HEK293 (cell line): ENCODE measurements at regions not wholly inside any gene's neighbourhood (a gene's known extent, or its start where the extent isn't known, plus 50 kb on each side); places are given as distances from the start of the nearest gene placed in this dataset.
"Not testable (repeated sequence)": the region's sequence is repeated elsewhere in the genome, so short reads cannot be mapped to it uniquely, and the experiment has no call there.

Experiments
- CTCF ChIA-PET: fragments of 350-600 bp; formaldehyde crosslinking; extraction: SDS; loops from one replicate; lab custom pipeline; 2021; ENCODE audit warnings: antibody characterized with exemption; lab: Yijun Ruan, JAX
- POLR2A ChIA-PET: fragments of 300-600 bp; formaldehyde crosslinking; extraction: SDS; loops from one replicate; lab custom pipeline; 2020; ENCODE audit warnings: antibody characterized with exemption, inconsistent platforms; lab: Yijun Ruan, JAX
- H3K27ac ChIP-seq: fragments of 200-500 bp; sonication (Bioruptor generic); 2 replicates; pipeline ENCODE4 v1.5.1; 2014; ENCODE audit warnings: low read depth, low read length, control low read depth, inconsistent platforms; ENCODE audit errors: extremely low read depth
- H3K36me3 ChIP-seq, 2 experiments: fragments of 200-500 bp in 1 of 2; sonication (Bioruptor generic) in 1 of 2; 1 replicate in 1 of 2; 2 replicates in 1 of 2; pipeline ENCODE4 v1.5.1; 2014 to 2017; ENCODE audit warnings: inconsistent platforms in 2 of 2, low read length in 2 of 2; ENCODE audit not compliant: control insufficient read depth in 2 of 2, insufficient read depth in 1 of 2
- H3K4me1 ChIP-seq: fragments of 200-500 bp; sonication (Bioruptor generic); 2 replicates; pipeline ENCODE4 v1.5.1; 2014; ENCODE audit warnings: mild to moderate bottlenecking, low read length, inconsistent platforms; ENCODE audit not compliant: control insufficient read depth, insufficient read depth
- H3K4me3 ChIP-seq: 2 replicates; pipeline ENCODE4 v1.5.1; 2011; ENCODE audit warnings: low read depth, mild to moderate bottlenecking, control low read depth, low read length, moderate library complexity
- H3K9me3 ChIP-seq: fragments of 200-500 bp; sonication (Bioruptor generic); 2 replicates; pipeline ENCODE4 v1.5.1; 2014; ENCODE audit warnings: low read depth, low read length, inconsistent platforms; ENCODE audit not compliant: control insufficient read depth, insufficient read depth
- GFI1B ChIP-seq: fragments of 450-650 bp; formaldehyde crosslinking; IDR thresholded peaks from 2 replicates; pipeline ENCODE4 v1.5.1; 2016; ENCODE audit warnings: missing biosample characterization, missing genetic modification characterization
- GLIS2 ChIP-seq: fragments of 450-650 bp; formaldehyde crosslinking; IDR thresholded peaks from 2 replicates; pipeline ENCODE4 v1.5.1; 2016; ENCODE audit warnings: missing biosample characterization, missing genetic modification characterization
- IKZF3 ChIP-seq: fragments of 450-650 bp; IDR thresholded peaks from 2 replicates; pipeline ENCODE4 v1.5.0; 2018; ENCODE audit warnings: missing biosample characterization, mild to moderate bottlenecking, missing genetic modification characterization, moderate library complexity
- PRDM1 ChIP-seq: fragments of 450-650 bp; formaldehyde crosslinking; IDR thresholded peaks from 2 replicates; pipeline ENCODE4; 2016; ENCODE audit warnings: missing biosample characterization, missing genetic modification characterization
- REPIN1 ChIP-seq: fragments of 450-650 bp; formaldehyde crosslinking; IDR thresholded peaks from 2 replicates; pipeline ENCODE4 v1.5.1; 2017; ENCODE audit warnings: missing biosample characterization, missing genetic modification characterization, low read depth
- ZBTB21 ChIP-seq: fragments of 450-650 bp; formaldehyde crosslinking; IDR thresholded peaks from 2 replicates; pipeline ENCODE4 v1.5.1; 2017; ENCODE audit warnings: missing biosample characterization, missing genetic modification characterization
- ZBTB7A ChIP-seq: fragments of 450-650 bp; formaldehyde crosslinking; IDR thresholded peaks from 2 replicates; pipeline ENCODE4 v1.5.1; 2016; ENCODE audit warnings: low read depth, missing biosample characterization, missing genetic modification characterization
- ZFP37 ChIP-seq: fragments of 450-650 bp; formaldehyde crosslinking; IDR thresholded peaks from 2 replicates; pipeline ENCODE4 v1.5.1; 2016; ENCODE audit warnings: missing biosample characterization, missing genetic modification characterization
- ZIC2 ChIP-seq: fragments of 450-650 bp; formaldehyde crosslinking; IDR thresholded peaks from 2 replicates; pipeline ENCODE4 v1.5.1; 2016; ENCODE audit warnings: missing biosample characterization, missing genetic modification characterization
- ZNF121 ChIP-seq: fragments of 450-650 bp; formaldehyde crosslinking; IDR thresholded peaks from 2 replicates; pipeline ENCODE4 v1.5.1; 2016; ENCODE audit warnings: missing biosample characterization, missing genetic modification characterization
- ZNF19 ChIP-seq: fragments of 450-650 bp; formaldehyde crosslinking; IDR thresholded peaks from 2 replicates; pipeline ENCODE4; 2016; ENCODE audit warnings: missing biosample characterization, missing genetic modification characterization, low read depth
- ZNF239 ChIP-seq: fragments of 450-650 bp; formaldehyde crosslinking; IDR thresholded peaks from 2 replicates; pipeline ENCODE4 v1.5.1; 2016; ENCODE audit warnings: missing biosample characterization, missing genetic modification characterization
- ZNF510 ChIP-seq: fragments of 450-650 bp; formaldehyde crosslinking; IDR thresholded peaks from 2 replicates; pipeline ENCODE4 v1.5.1; 2018; ENCODE audit warnings: mild to moderate bottlenecking, missing genetic modification characterization, missing biosample characterization; ENCODE audit not compliant: insufficient replicate concordance
- ZNF658 ChIP-seq: fragments of 450-650 bp; formaldehyde crosslinking; IDR thresholded peaks from 2 replicates; pipeline ENCODE4; 2016; ENCODE audit warnings: missing biosample characterization, missing genetic modification characterization
- ZNF664 ChIP-seq: fragments of 450-650 bp; formaldehyde crosslinking; IDR thresholded peaks from 2 replicates; pipeline ENCODE4 v1.5.1; 2016; ENCODE audit warnings: missing biosample characterization, missing genetic modification characterization
- ZNF776 ChIP-seq: fragments of 450-650 bp; formaldehyde crosslinking; IDR thresholded peaks from 2 replicates; pipeline ENCODE4 v1.5.0; 2017; ENCODE audit warnings: missing biosample characterization, missing genetic modification characterization, borderline replicate concordance
- ZNF837 ChIP-seq: fragments of 450-650 bp; formaldehyde crosslinking; IDR thresholded peaks from 2 replicates; pipeline ENCODE4 v1.5.1; 2016; ENCODE audit warnings: missing biosample characterization, missing genetic modification characterization
- TF ChIP-seq, protein P1 (sequence below): fragments of 450-650 bp; formaldehyde crosslinking; IDR thresholded peaks from 2 replicates; pipeline ENCODE4 v1.5.1; 2017; ENCODE audit warnings: missing biosample characterization, missing genetic modification characterization
- TF ChIP-seq, protein P2 (sequence below): fragments of 450-650 bp; formaldehyde crosslinking; IDR thresholded peaks from 2 replicates; pipeline ENCODE4 v1.5.1; 2016; ENCODE audit warnings: missing biosample characterization, missing genetic modification characterization

DNA sequence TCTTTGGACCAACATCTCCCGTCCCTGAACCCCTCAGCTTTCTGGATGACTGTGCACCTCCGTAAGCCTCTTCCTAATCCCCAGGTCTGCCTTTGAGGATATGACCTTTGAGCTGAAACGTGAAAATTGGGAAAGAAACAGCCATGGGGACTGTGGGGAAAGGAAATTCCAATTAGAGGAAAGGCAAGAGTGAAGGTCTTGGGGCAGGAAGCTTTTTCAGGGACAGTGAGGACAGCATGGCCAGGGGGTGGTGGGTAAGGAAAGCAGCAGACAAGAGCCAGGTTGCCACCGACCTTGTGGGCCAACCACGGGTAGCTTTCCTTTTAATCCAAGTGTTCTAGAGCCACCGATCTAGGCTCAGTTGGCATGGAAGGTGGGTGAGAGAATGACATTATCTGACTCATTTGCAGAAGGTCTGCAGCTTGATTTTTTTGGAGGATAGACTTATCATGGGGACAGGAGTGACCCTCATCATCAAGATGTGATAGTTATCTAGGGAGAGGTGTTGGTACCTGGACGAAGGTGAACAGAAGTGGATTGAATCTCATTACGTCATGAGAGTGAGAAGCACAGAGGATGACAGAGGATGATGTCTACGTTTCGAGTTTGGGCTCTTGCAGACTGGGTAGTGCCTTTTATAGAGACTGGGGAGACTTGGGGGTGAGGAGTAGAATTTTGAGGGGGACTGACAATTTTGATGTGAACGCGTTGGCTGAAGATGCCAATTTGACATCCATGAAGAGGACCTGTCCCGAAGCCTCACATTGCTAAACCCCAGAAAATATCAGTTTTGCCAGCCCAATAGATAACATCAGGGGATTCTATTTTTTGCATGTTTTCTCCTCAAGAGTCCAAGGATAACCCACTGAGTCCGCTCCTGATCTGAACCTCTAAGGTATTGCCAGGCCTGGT, 136.7 kb upstream of the PEG3 start:
- Histone ChIP-seq H3K27ac (no peak overlapping the region), H3K4me3 (no peak overlapping the region), H3K9me3 (no peaks in the 10 kb centered on the region), H3K36me3 (no peaks in the 10 kb centered on the region), H3K4me1 (no peaks in the 10 kb centered on the region)
- POLR2A ChIA-PET, result no interaction called here
- no peak for TF ChIP-seq ZBTB21 (tag by site-specific recombination)
- no peak for TF ChIP-seq REPIN1 (tag by site-specific recombination)
- no peak for TF ChIP-seq ZFP37 (tag by site-specific recombination)
- TF ChIP-seq, protein P1, sequence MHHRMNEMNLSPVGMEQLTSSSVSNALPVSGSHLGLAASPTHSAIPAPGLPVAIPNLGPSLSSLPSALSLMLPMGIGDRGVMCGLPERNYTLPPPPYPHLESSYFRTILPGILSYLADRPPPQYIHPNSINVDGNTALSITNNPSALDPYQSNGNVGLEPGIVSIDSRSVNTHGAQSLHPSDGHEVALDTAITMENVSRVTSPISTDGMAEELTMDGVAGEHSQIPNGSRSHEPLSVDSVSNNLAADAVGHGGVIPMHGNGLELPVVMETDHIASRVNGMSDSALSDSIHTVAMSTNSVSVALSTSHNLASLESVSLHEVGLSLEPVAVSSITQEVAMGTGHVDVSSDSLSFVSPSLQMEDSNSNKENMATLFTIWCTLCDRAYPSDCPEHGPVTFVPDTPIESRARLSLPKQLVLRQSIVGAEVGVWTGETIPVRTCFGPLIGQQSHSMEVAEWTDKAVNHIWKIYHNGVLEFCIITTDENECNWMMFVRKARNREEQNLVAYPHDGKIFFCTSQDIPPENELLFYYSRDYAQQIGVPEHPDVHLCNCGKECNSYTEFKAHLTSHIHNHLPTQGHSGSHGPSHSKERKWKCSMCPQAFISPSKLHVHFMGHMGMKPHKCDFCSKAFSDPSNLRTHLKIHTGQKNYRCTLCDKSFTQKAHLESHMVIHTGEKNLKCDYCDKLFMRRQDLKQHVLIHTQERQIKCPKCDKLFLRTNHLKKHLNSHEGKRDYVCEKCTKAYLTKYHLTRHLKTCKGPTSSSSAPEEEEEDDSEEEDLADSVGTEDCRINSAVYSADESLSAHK (tag by site-specific recombination), result no peak
- TF ChIP-seq ZNF664 (tag by site-specific recombination), result no peak
- TF ChIP-seq ZNF837 (tag by site-specific recombination), result no peak
- CTCF ChIA-PET, result interaction anchor here (1.2 kb wide), 1 partner anchor 122 kb away, joined by 4 read pairs; no protein-coding TSS in a partner anchor

DNA sequence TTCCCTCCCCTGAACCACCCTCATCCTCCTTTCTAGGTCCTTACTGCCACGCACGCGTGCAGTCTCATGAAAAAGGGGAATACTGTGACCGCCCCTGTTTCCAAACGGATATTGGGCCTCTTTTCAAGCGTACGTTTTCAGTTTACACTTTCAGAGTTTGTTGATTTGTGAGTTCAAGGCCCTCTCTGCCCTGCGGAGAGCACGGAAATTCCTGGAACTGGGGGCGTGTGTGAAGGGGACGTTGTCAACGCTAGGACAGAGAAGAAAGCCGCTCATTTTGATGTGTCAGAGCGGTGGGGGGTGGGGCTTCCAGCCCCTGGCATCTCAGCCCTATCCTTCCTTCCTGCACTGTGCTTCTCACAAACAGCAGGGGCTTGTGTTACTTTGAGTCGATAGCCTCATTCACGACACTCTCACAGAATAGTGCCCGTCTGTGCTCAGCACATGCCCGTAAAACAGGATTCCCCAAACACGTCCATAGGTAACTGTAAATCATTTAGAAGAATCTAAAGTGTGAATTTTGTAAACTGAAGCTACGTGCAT, 137.6 kb upstream of the PEG3 start:
- Histone ChIP-seq H3K4me1 (no peaks in the 10 kb centered on the region), H3K36me3 (no peaks in the 10 kb centered on the region), H3K27ac (no peak overlapping the region), H3K9me3 (no peaks in the 10 kb centered on the region), H3K4me3 (no peak overlapping the region)
- ChIA-PET CTCF (no interaction called here), POLR2A (no interaction called here)
- TF ChIP-seq ZNF837 (tag by site-specific recombination), result no peak

DNA sequence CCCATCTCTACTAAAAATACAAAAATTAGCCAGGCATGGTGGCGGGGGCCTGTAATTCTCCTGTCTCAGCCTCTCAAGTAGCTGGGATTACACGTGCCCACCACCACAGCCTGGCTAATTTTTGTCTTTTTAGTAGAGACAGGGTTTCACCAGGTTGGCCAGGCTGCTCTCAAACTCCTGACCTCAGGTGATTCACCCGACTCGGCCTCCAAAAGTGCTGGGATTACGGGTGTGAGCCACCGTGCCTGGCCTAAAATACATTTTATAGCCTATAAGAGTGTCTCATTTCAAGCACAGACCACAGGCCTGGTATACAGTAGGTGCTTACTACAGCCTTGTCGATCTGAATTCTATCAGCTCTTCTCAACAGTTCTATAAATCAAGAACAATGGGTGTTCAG, 139.5 kb upstream of the USP29 start:
- H3K9me3 ChIP-seq, H3K36me3 ChIP-seq, POLR2A ChIA-PET, H3K4me1 ChIP-seq, CTCF ChIA-PET, H3K27ac ChIP-seq, H3K4me3 ChIP-seq: not testable (repeated sequence)

DNA sequence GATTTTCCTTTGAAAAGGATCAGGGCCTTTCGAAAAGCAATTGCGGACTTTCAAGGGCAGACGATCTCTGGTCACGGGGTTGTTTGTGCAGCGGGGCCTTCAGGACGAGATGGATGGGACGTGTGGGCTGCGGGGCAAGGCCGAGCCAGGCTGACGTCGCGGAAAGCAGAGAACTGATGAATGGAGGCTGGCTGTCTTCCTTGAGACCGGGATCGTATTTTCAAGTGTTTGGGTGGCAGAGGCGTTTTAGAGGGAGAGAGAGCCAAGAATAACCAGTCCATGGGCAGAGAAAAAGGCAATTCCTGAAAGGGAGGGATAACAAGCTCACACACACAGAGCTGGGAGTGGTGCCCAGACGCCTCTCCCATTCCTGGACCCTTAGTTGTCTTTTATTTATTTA, 138.9 kb upstream of the USP29 start:
- no peaks in the 10 kb centered on the region for H3K36me3 ChIP-seq
- TF ChIP-seq GLIS2 (tag by site-specific recombination), result no peak
- TF ChIP-seq ZNF664 (tag by site-specific recombination), result no peak
- TF ChIP-seq ZNF239 (tag by site-specific recombination), result no peak
- TF ChIP-seq ZIC2, result no peak
- no peak for TF ChIP-seq ZBTB7A (tag by site-specific recombination)
- no peak for TF ChIP-seq IKZF3 (tag by site-specific recombination)
- TF ChIP-seq PRDM1, result no peak
- no peak for TF ChIP-seq ZNF658 (tag by site-specific recombination)
- TF ChIP-seq, protein P2, sequence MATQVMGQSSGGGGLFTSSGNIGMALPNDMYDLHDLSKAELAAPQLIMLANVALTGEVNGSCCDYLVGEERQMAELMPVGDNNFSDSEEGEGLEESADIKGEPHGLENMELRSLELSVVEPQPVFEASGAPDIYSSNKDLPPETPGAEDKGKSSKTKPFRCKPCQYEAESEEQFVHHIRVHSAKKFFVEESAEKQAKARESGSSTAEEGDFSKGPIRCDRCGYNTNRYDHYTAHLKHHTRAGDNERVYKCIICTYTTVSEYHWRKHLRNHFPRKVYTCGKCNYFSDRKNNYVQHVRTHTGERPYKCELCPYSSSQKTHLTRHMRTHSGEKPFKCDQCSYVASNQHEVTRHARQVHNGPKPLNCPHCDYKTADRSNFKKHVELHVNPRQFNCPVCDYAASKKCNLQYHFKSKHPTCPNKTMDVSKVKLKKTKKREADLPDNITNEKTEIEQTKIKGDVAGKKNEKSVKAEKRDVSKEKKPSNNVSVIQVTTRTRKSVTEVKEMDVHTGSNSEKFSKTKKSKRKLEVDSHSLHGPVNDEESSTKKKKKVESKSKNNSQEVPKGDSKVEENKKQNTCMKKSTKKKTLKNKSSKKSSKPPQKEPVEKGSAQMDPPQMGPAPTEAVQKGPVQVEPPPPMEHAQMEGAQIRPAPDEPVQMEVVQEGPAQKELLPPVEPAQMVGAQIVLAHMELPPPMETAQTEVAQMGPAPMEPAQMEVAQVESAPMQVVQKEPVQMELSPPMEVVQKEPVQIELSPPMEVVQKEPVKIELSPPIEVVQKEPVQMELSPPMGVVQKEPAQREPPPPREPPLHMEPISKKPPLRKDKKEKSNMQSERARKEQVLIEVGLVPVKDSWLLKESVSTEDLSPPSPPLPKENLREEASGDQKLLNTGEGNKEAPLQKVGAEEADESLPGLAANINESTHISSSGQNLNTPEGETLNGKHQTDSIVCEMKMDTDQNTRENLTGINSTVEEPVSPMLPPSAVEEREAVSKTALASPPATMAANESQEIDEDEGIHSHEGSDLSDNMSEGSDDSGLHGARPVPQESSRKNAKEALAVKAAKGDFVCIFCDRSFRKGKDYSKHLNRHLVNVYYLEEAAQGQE (tag by site-specific recombination), result no peak
- TF ChIP-seq ZNF776, result no peak
- no peak for TF ChIP-seq ZNF19 (tag by site-specific recombination)
- TF ChIP-seq GFI1B (tag by site-specific recombination), result no peak
- no peak for TF ChIP-seq ZBTB21 (tag by site-specific recombination)
- TF ChIP-seq ZNF121 (tag by site-specific recombination), result no peak
- no peak for TF ChIP-seq ZNF510
- no peak for TF ChIP-seq ZNF837 (tag by site-specific recombination)

More for the DNA sequence above, 138.9 kb upstream of the USP29 start:
- no peak overlapping the region for H3K27ac ChIP-seq
- ChIA-PET POLR2A (no interaction called here), CTCF (no interaction called here)
- no peaks in the 10 kb centered on the region for H3K4me1 ChIP-seq
- no peaks in the 10 kb centered on the region; the same call in 1 of the 2 replicates for H3K9me3 ChIP-seq
- no peak overlapping the region for H3K4me3 ChIP-seq
